ENCODE measurements at regions not wholly inside any gene's neighbourhood (a gene's known extent, or its start where the extent isn't known, plus 50 kb on each side); places are given as distances from the start of the nearest gene placed in this dataset.

GRCh38 chr14:71400871-71401321 is 493.6 kb downstream of the PCNX1 start:
- no peak for TF ChIP-seq ZNF232 (CRISPR knock-in tag; IDR thresholded peaks at IDR 0.05)
- no peak for TF ChIP-seq USF2 (CRISPR knock-in tag; IDR thresholded peaks at IDR 0.05)
- no peak for TF ChIP-seq KAT7 (CRISPR knock-in tag; IDR thresholded peaks at IDR 0.05; ENCODE audit: borderline replicate concordance)
- no peak for TF ChIP-seq CTCF (IDR thresholded peaks at IDR 0.05)
- no peak for TF ChIP-seq TCF7 (CRISPR knock-in tag; IDR thresholded peaks at IDR 0.05; ENCODE audit: low read depth)
- no peak for TF ChIP-seq TEAD4 (CRISPR knock-in tag; IDR thresholded peaks at IDR 0.05)
- no peak for TF ChIP-seq ZNF317 (CRISPR knock-in tag; IDR thresholded peaks at IDR 0.05; ENCODE audit: borderline replicate concordance, low read depth)
- TF ChIP-seq CBFB (CRISPR knock-in tag; IDR thresholded peaks at IDR 0.05; ENCODE audit: low read depth) = no peak
- no peak for TF ChIP-seq ESRRA (CRISPR knock-in tag; IDR thresholded peaks at IDR 0.05; ENCODE audit: borderline replicate concordance)
- no peak for TF ChIP-seq IRF1 (CRISPR knock-in tag; IDR thresholded peaks at IDR 0.05)
- no peak for TF ChIP-seq SMAD3 (CRISPR knock-in tag; IDR thresholded peaks at IDR 0.05; ENCODE audit: borderline replicate concordance)

All from WTC11 (cell line).